ENCODE measurements at regions not wholly inside any gene's neighbourhood (a gene's known extent, or its start where the extent isn't known, plus 50 kb on each side); places are given as distances from the start of the nearest gene placed in this dataset.
"Not testable (repeated sequence)": the region's sequence is repeated elsewhere in the genome, so short reads cannot be mapped to it uniquely, and the experiment has no call there.

GRCh38 chr7:76807588-76808100 lies 180.6 kb upstream of the POMZP3 start:
- TF ChIP-seq CTCF (IDR thresholded peaks at IDR 0.05; ENCODE audit: low read depth, low read length); POLR2A (IDR thresholded peaks at IDR 0.05; ENCODE audit: extremely low read depth, insufficient read length); MAX (IDR thresholded peaks at IDR 0.05; ENCODE audit: low read depth, low read length): not testable (repeated sequence)

All from NB4 (cell line).